Caco-2 (cell line): ENCODE measurements at regions not wholly inside any gene's neighbourhood (a gene's known extent, or its start where the extent isn't known, plus 50 kb on each side); places are given as distances from the start of the nearest gene placed in this dataset.

Experiments used
- BruUV-seq: library from RNA; stranded (reverse); fragments of 400-500 nt; replicated peaks from 2 replicates; lab custom pipeline; 2021; lab: Mats Ljungman, UMichigan
- CTCF ChIA-PET: fragments of 300-600 bp; sonication (Branson Sonifier 250); formaldehyde crosslinking; loops from one replicate; lab custom pipeline; 2022; ENCODE audit warnings: antibody characterized with exemption; lab: Charles Lee
- POLR2A ChIA-PET: fragments of 300-600 bp; sonication (Branson Sonifier 250); formaldehyde crosslinking; loops from one replicate; lab custom pipeline; 2022; ENCODE audit warnings: antibody characterized with exemption; lab: Charles Lee
- DNase-seq, 2 experiments: peaks; one replicate each; pipeline versions ENCODE4 v3.0.0 to v3.0.0-alpha.2; 2020 to 2022
- H3K27me3 ChIP-seq: replicated peaks from 2 replicates; pipeline ENCODE4 v1.6.0; 2011; ENCODE audit warnings: low read length; ENCODE audit not compliant: control insufficient read depth, insufficient read depth
- H3K36me3 ChIP-seq: 2 replicates; pipeline ENCODE4 v1.5.1; 2011; ENCODE audit warnings: low read length; ENCODE audit not compliant: control insufficient read depth, insufficient read depth
- H3K4me1 ChIP-seq: fragments of 250-450 bp; sonication (Bioruptor Pico); 2 replicates; pipeline ENCODE4 v1.5.1; 2020; ENCODE audit warnings: mild to moderate bottlenecking
- H3K4me3 ChIP-seq: 2 replicates; pipeline ENCODE4 v1.5.1; 2011; ENCODE audit warnings: low read depth, mild to moderate bottlenecking, control low read depth, low read length
- H3K9me3 ChIP-seq: fragments of 250-450 bp; sonication (Bioruptor Pico); 2 replicates; pipeline ENCODE4 v1.5.1; 2020; ENCODE audit warnings: mild to moderate bottlenecking, moderate library complexity
- H3K27ac Mint-ChIP-seq: one replicate; pipeline ENCODE4 v1.8.0; 2022; ENCODE audit warnings: mixed read lengths; ENCODE audit not compliant: unreplicated experiment
- H3K27me3 Mint-ChIP-seq: one replicate; pipeline ENCODE4 v1.8.0; 2022; ENCODE audit warnings: mixed read lengths; ENCODE audit not compliant: insufficient read depth, unreplicated experiment
- H3K36me3 Mint-ChIP-seq: one replicate; pipeline ENCODE4 v1.8.0; 2022; ENCODE audit warnings: mild to moderate bottlenecking, mixed read lengths; ENCODE audit not compliant: insufficient read depth, unreplicated experiment
- H3K4me1 Mint-ChIP-seq: one replicate; pipeline ENCODE4 v1.8.0; 2022; ENCODE audit warnings: low read depth, mixed read lengths; ENCODE audit not compliant: unreplicated experiment
- H3K4me3 Mint-ChIP-seq: one replicate; pipeline ENCODE4 v1.8.0; 2022; ENCODE audit warnings: mild to moderate bottlenecking, moderate library complexity, mixed read lengths; ENCODE audit not compliant: unreplicated experiment
- H3K9me3 Mint-ChIP-seq: one replicate; pipeline ENCODE4 v1.8.0; 2022; ENCODE audit warnings: mixed read lengths; ENCODE audit not compliant: unreplicated experiment
- CTCF ChIP-seq, 2 experiments: fragments of 200-600 bp in 1 of 2; IDR thresholded peaks; 1 replicate in 1 of 2; 2 replicates in 1 of 2; pipeline versions ENCODE4 v1.5.1 to v1.8.0; 2011 to 2022; ENCODE audit warnings: antibody characterized with exemption in 1 of 2, control low read depth in 1 of 2, inconsistent platforms in 1 of 2, low read depth in 1 of 2, low read length in 1 of 2, mild to moderate bottlenecking in 1 of 2, moderate library complexity in 1 of 2; ENCODE audit not compliant: insufficient read depth in 1 of 2, severe bottlenecking in 1 of 2, unreplicated experiment in 1 of 2
- intact Hi-C: fragments of 100-400 bp; cut with micrococcal nuclease; formaldehyde crosslinking; loops from one replicate; pipeline ENCODE4 v1.10.0; 2022; ENCODE audit not compliant: unreplicated experiment

DNA sequence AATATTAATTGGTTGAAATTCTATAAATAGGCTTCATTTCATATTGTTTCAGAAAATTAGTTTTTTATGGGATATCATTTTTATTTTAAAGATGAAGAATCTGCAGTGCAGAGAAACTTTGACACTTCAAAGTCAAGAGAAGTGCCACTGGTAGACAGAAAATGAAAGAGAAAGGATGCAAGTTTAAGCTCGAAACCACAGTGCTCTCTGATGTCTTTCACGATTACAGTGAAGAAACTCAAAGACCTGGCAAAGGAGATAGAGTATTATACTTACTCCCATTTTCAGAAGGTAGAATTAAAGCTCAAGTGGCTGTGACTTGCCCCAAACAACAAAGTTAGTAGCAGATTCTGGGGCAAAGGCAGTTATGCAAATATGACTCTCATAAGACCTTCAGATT, 745.4 kb downstream of the TECRL start:
- H3K4me3 ChIP-seq, result no peak overlapping the region
- no TSS peak for BruUV-seq
- POLR2A ChIA-PET, result no interaction called here
- intact Hi-C loops, result no loop called here
- TF ChIP-seq CTCF (IDR thresholded peaks at IDR 0.05; ENCODE audit: insufficient read depth in 1 of 2, low read depth in 1 of 2, low read length in 1 of 2, severe bottlenecking in 1 of 2, unreplicated experiment in 1 of 2), result no peak
- no peak for DNase-seq
- no peak overlapping the region for H3K4me3 Mint-ChIP-seq
- no peaks in the 10 kb centered on the region for H3K9me3 Mint-ChIP-seq
- H3K27me3 ChIP-seq, result no peaks in the 10 kb centered on the region
- no peaks in the 10 kb centered on the region for H3K36me3 Mint-ChIP-seq
- H3K27ac Mint-ChIP-seq, result no peak overlapping the region
- CTCF ChIA-PET, result no interaction called here
- H3K9me3 ChIP-seq, result no peaks in the 10 kb centered on the region
- H3K4me1 ChIP-seq, result no peaks in the 10 kb centered on the region
- H3K4me1 Mint-ChIP-seq, result no peaks in the 10 kb centered on the region
- H3K36me3 ChIP-seq, result no peaks in the 10 kb centered on the region
- H3K27me3 Mint-ChIP-seq, result no peaks in the 10 kb centered on the region

DNA sequence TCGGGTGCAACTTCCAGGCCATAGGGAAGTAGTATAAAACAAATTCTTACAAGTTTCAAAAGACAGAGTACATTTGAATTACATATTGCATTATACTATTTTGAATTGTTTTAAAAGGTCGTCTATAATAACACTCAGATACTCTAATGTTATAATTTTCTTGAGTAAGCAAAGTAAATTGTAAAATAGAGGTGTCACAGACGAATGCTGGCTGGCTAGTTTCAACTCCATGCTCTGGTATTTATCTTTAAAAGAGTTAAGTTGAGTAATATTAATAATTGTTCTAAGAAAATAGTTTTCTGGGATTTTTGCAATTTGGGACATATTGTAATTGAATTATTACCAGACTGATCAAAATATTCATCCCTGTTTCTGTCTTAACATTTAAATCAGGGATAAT, 764.9 kb downstream of the TECRL start:
- Mint-ChIP-seq H3K4me1 (no peaks in the 10 kb centered on the region), H3K27ac (no peak overlapping the region), H3K4me3 (no peak overlapping the region), H3K9me3 (no peaks in the 10 kb centered on the region), H3K27me3 (no peaks in the 10 kb centered on the region), H3K36me3 (no peaks in the 10 kb centered on the region)
- H3K4me1 ChIP-seq, result no peaks in the 10 kb centered on the region
- H3K27me3 ChIP-seq, result no peaks in the 10 kb centered on the region
- TF ChIP-seq CTCF (IDR thresholded peaks at IDR 0.05; ENCODE audit: insufficient read depth in 1 of 2, low read depth in 1 of 2, low read length in 1 of 2, severe bottlenecking in 1 of 2, unreplicated experiment in 1 of 2), result no peak
- H3K4me3 ChIP-seq, result no peak overlapping the region
- H3K36me3 ChIP-seq, result no peaks in the 10 kb centered on the region
- intact Hi-C loops, result no loop called here
- POLR2A ChIA-PET, result no interaction called here
- DNase-seq, result no peak
- no peaks in the 10 kb centered on the region for H3K9me3 ChIP-seq
- BruUV-seq, result no TSS peak
- CTCF ChIA-PET, result no interaction called here

DNA sequence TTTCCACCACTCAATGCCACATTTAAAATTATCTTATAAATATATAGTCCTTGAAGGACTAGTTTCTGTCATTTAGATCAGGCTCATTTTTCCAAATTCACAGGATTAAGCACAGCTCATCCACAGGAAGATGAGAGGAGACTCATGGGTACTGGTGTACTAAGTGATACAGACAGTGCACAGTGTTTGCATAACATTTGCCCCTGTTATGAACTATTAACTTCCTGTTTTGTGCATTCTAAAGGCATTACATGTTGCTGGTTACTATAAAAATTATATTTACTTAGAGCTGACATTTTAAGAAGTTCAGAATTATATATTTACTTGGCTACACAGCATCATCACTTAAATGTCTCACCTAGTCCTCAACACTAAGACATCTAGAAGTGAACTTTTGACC, 772.0 kb downstream of the TECRL start:
- H3K9me3 Mint-ChIP-seq, result no peaks in the 10 kb centered on the region
- H3K4me3 ChIP-seq, result no peak overlapping the region
- POLR2A ChIA-PET, result no interaction called here
- H3K4me3 Mint-ChIP-seq, result no peak overlapping the region
- no peak overlapping the region for H3K27ac Mint-ChIP-seq
- DNase-seq, result no peak
- no peaks in the 10 kb centered on the region for H3K4me1 ChIP-seq
- no peaks in the 10 kb centered on the region for H3K36me3 Mint-ChIP-seq
- no TSS peak for BruUV-seq
- no peaks in the 10 kb centered on the region for H3K36me3 ChIP-seq
- H3K27me3 Mint-ChIP-seq, result no peaks in the 10 kb centered on the region
- H3K27me3 ChIP-seq, result no peaks in the 10 kb centered on the region
- no peaks in the 10 kb centered on the region for H3K9me3 ChIP-seq
- CTCF ChIA-PET, result no interaction called here
- H3K4me1 Mint-ChIP-seq, result no peaks in the 10 kb centered on the region
- intact Hi-C loops, result no loop called here
- TF ChIP-seq CTCF (IDR thresholded peaks at IDR 0.05; ENCODE audit: insufficient read depth in 1 of 2, low read depth in 1 of 2, low read length in 1 of 2, severe bottlenecking in 1 of 2, unreplicated experiment in 1 of 2), result no peak
